ENCODE measurements at regions not wholly inside any gene's neighbourhood (a gene's known extent, or its start where the extent isn't known, plus 50 kb on each side); places are given as distances from the start of the nearest gene placed in this dataset.

- TF ChIP-seq, protein P1, sequence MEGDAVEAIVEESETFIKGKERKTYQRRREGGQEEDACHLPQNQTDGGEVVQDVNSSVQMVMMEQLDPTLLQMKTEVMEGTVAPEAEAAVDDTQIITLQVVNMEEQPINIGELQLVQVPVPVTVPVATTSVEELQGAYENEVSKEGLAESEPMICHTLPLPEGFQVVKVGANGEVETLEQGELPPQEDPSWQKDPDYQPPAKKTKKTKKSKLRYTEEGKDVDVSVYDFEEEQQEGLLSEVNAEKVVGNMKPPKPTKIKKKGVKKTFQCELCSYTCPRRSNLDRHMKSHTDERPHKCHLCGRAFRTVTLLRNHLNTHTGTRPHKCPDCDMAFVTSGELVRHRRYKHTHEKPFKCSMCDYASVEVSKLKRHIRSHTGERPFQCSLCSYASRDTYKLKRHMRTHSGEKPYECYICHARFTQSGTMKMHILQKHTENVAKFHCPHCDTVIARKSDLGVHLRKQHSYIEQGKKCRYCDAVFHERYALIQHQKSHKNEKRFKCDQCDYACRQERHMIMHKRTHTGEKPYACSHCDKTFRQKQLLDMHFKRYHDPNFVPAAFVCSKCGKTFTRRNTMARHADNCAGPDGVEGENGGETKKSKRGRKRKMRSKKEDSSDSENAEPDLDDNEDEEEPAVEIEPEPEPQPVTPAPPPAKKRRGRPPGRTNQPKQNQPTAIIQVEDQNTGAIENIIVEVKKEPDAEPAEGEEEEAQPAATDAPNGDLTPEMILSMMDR (IDR thresholded peaks at IDR 0.05) = no peak
- H3K36me3 Mint-ChIP-seq (ENCODE audit: low read depth) = no peaks in the 10 kb centered on the region
- ChIA-PET CTCF (no interaction called here), POLR2A (interaction anchor here (0.6 kb wide), 1 partner anchor 376 kb away, joined by 4 read pairs; no protein-coding TSS in a partner anchor)
- H3K9me3 Mint-ChIP-seq = no peaks in the 10 kb centered on the region
- DNase-seq = no peak
- intact Hi-C loops (cut with micrococcal nuclease) = no loop called here
- H3K27me3 Mint-ChIP-seq = no peaks in the 10 kb centered on the region
- no peak overlapping the region for H3K27ac Mint-ChIP-seq
- H3K4me3 Mint-ChIP-seq = no peak overlapping the region
- ATAC-seq = no peak
- H3K4me1 Mint-ChIP-seq (ENCODE audit: low read depth) = peaks cover 5% of the 10 kb centered on the region
These were observed 168.9 kb upstream of the JARID2 start for GRCh38 chr6:15077006-15077405.

GRCh38 chr6:15077961-15078360 lies 167.9 kb upstream of the JARID2 start:
- ChIA-PET CTCF (no interaction called here), POLR2A (no interaction called here)
- no peak for DNase-seq
- Mint-ChIP-seq H3K27ac (no peak overlapping the region), H3K4me3 (no peak overlapping the region), H3K27me3 (no peaks in the 10 kb centered on the region), H3K36me3 (ENCODE audit: low read depth) (no peaks in the 10 kb centered on the region), H3K9me3 (no peaks in the 10 kb centered on the region), H3K4me1 (ENCODE audit: low read depth) (peaks cover 5% of the 10 kb centered on the region)
- intact Hi-C loops (cut with micrococcal nuclease) = no loop called here
- no peak for ATAC-seq
- TF ChIP-seq, protein P1 (IDR thresholded peaks at IDR 0.05) = no peak

GRCh38 chr6:15079288-15079817 lies 166.5 kb upstream of the JARID2 start:
- no peaks in the 10 kb centered on the region for H3K9me3 Mint-ChIP-seq
- H3K27ac Mint-ChIP-seq = no peak overlapping the region
- H3K4me1 Mint-ChIP-seq (ENCODE audit: low read depth) = peaks cover 3% of the 10 kb centered on the region
- DNase-seq (no peak), ATAC-seq (no peak)
- CTCF ChIA-PET = no interaction called here
- TF ChIP-seq, protein P1 (IDR thresholded peaks at IDR 0.05) = no peak
- no peaks in the 10 kb centered on the region for H3K27me3 Mint-ChIP-seq
- H3K36me3 Mint-ChIP-seq (ENCODE audit: low read depth) = no peaks in the 10 kb centered on the region
- H3K4me3 Mint-ChIP-seq = no peak overlapping the region
- POLR2A ChIA-PET = no interaction called here
- intact Hi-C loops (cut with micrococcal nuclease) = no loop called here

DNA sequence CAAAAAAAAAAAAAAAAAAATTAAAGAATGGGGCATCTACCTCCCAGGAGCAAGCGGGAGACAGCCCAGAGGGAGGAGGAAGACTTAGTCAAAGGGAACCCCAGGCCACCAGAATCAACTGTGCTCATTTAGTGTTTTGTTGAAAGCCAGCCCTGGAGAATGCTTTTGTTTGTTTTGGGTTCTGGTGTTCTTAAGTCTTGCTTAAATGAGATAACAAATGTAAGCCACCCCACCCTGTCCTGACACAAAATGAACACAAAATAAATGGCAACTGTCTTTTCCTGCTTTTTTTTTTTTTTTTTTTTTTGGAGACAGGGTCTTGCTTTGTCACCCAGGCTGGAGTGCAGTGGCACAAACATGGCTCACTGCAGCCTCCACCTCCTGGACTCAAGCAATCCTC lies 165.0 kb upstream of the JARID2 start:
- Mint-ChIP-seq H3K27me3 (no peaks in the 10 kb centered on the region), H3K4me1 (ENCODE audit: low read depth) (peaks cover 3% of the 10 kb centered on the region), H3K9me3 (no peaks in the 10 kb centered on the region), H3K27ac (no peak overlapping the region), H3K36me3 (ENCODE audit: low read depth) (no peaks in the 10 kb centered on the region), H3K4me3 (no peak overlapping the region)
- ChIA-PET POLR2A (no interaction called here), CTCF (no interaction called here)
- TF ChIP-seq, protein P1 (IDR thresholded peaks at IDR 0.05) = no peak
- DNase-seq (no peak), ATAC-seq (no peak)
- intact Hi-C loops (cut with micrococcal nuclease) = no loop called here

GRCh38 chr6:15081447-15081846 lies 164.4 kb upstream of the JARID2 start:
- ChIA-PET POLR2A (no interaction called here), CTCF (no interaction called here)
- Mint-ChIP-seq H3K27me3 (no peaks in the 10 kb centered on the region), H3K4me3 (no peak overlapping the region), H3K4me1 (ENCODE audit: low read depth) (peaks cover 3% of the 10 kb centered on the region), H3K9me3 (no peaks in the 10 kb centered on the region), H3K36me3 (ENCODE audit: low read depth) (no peaks in the 10 kb centered on the region), H3K27ac (no peak overlapping the region)
- DNase-seq = no peak
- intact Hi-C loops (cut with micrococcal nuclease) = no loop called here
- ATAC-seq = no peak
- TF ChIP-seq, protein P1 (IDR thresholded peaks at IDR 0.05) = no peak
